ENCODE measurements at regions not wholly inside any gene's neighbourhood (a gene's known extent, or its start where the extent isn't known, plus 50 kb on each side); places are given as distances from the start of the nearest gene placed in this dataset.

GRCh38 chr2:104635608-104636007 lies 218.3 kb upstream of the POU3F3 start:
- TF ChIP-seq POLR2A (IDR thresholded peaks at IDR 0.05) (no peak), CTCF (IDR thresholded peaks at IDR 0.05) (no peak)
